Choroid plexus epithelial cell (primary cell): ENCODE measurements at regions not wholly inside any gene's neighbourhood (a gene's known extent, or its start where the extent isn't known, plus 50 kb on each side); places are given as distances from the start of the nearest gene placed in this dataset.

Experiments
- DNase-seq: peaks from one replicate; pipeline ENCODE4 v3.0.0-alpha.2; 2010; ENCODE audit warnings: low read depth
- H3K4me3 ChIP-seq: 2 replicates; pipeline ENCODE4 v1.5.1; 2011; ENCODE audit warnings: low read depth, mild to moderate bottlenecking, control low read depth, low read length, moderate library complexity
- TF ChIP-seq, protein P1 (sequence below): conservative IDR thresholded peaks from 2 replicates; pipeline ENCODE4 v1.5.1; 2011; ENCODE audit warnings: low read depth, mild to moderate bottlenecking, control low read depth, inconsistent platforms, low read length, moderate library complexity

DNA sequence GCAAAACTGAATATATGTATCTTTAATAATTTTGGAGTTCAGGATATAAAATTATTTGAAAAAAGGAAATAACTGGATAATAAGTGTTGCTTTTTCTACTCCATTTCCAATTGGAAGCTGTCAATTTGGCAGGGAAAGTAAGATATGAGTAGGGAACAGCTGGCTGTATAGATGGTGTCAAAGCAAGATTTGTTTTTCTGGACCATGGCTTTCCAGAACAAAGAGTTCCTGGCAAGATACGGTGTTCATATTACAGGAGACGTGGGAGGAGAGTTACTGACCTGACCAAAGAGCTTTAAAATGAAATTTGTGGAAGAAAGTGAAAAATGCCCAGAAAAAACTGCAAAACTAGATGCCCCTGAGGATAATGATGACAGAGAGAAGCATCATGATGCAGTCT, 442.7 kb upstream of the KIRREL3 start:
- H3K4me3 ChIP-seq: no peak overlapping the region
- no peak for DNase-seq
- TF ChIP-seq, protein P1, sequence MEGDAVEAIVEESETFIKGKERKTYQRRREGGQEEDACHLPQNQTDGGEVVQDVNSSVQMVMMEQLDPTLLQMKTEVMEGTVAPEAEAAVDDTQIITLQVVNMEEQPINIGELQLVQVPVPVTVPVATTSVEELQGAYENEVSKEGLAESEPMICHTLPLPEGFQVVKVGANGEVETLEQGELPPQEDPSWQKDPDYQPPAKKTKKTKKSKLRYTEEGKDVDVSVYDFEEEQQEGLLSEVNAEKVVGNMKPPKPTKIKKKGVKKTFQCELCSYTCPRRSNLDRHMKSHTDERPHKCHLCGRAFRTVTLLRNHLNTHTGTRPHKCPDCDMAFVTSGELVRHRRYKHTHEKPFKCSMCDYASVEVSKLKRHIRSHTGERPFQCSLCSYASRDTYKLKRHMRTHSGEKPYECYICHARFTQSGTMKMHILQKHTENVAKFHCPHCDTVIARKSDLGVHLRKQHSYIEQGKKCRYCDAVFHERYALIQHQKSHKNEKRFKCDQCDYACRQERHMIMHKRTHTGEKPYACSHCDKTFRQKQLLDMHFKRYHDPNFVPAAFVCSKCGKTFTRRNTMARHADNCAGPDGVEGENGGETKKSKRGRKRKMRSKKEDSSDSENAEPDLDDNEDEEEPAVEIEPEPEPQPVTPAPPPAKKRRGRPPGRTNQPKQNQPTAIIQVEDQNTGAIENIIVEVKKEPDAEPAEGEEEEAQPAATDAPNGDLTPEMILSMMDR: no peak

DNA sequence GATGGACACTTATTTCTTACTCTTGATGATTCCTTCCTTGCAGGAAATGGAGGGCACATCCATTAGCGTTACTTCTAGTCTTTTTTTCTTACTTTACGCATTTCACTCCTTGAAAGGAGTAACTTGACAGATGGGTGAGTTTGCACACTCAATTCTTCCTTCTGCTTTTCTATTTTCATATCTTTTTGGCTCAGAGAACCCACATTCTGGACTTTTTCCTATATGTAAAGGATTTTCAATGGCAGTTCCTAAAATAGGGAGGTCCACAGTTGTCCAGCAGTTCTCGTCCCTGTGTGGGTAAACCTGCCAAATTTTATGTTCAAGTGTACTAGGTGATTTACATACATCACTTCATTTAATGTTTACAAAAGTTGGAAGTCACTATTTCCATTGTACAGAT, 440.0 kb upstream of the KIRREL3 start:
- TF ChIP-seq, protein P1: no peak
- H3K4me3 ChIP-seq: no peak overlapping the region
- no peak for DNase-seq

DNA sequence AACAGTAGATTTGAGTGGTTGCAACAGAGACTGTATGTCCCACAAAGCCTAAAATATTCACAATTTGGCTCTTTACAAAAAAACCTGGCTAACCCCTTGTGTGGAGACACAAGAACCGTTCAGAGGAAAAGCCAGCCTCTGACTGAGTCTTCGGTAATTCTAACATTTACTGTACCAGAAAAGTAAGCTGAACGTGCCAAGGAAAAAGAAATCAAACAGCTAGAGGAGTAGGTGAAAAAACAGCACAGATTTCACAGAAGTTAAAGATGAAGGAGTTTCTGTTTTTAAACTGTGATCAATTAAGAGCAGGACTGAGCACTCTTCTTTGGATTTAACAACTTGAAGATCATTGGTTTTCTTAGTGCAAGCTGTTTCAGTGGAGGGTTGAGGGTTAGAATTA, 424.7 kb upstream of the KIRREL3 start:
- no peak overlapping the region for H3K4me3 ChIP-seq

DNA sequence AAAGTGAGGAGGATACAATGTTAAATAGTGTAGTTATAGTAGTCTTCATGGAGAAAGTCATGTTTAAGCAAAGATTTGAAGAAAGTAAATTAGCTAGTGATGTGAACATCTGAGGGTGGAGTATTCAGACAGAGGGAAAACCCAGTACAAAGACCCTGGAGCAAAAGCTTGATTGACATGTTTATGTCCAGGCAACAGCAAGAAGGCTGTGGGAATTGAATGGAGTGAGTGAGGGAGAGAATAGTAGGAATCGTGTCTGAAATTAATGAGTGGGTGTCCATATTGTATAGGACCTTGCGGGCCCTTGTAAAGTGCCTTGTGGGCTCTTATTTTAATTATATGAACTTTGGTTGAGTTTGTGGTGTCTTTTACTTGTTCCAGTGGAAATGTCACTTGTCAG, 424.1 kb upstream of the KIRREL3 start:
- DNase-seq: no peak
- TF ChIP-seq, protein P1: no peak
- H3K4me3 ChIP-seq: no peak overlapping the region

More for the DNA sequence above, 424.7 kb upstream of the KIRREL3 start:
- DNase-seq: no peak
- TF ChIP-seq, protein P1: no peak

DNA sequence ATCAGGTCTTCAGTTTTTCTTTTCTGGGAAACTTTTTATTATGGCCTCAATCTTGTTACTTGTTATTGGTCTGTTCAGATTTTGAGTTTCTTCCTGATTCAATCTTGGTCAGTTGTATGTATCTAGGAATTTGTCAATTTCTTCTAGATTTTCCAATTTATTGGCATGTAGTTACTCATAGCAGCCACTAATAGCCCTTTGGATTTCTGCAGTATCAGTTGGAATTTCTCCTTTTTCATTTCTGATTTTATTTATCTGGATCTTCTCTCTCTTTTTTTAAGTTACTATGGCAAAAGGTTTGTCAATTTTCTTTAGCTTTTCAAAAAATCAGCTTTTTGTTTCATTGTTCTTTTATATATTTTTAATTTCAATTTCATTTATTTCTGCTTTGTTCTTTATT, 419.6 kb upstream of the KIRREL3 start:
- H3K4me3 ChIP-seq: no peak overlapping the region
- TF ChIP-seq, protein P1: no peak
- no peak for DNase-seq

DNA sequence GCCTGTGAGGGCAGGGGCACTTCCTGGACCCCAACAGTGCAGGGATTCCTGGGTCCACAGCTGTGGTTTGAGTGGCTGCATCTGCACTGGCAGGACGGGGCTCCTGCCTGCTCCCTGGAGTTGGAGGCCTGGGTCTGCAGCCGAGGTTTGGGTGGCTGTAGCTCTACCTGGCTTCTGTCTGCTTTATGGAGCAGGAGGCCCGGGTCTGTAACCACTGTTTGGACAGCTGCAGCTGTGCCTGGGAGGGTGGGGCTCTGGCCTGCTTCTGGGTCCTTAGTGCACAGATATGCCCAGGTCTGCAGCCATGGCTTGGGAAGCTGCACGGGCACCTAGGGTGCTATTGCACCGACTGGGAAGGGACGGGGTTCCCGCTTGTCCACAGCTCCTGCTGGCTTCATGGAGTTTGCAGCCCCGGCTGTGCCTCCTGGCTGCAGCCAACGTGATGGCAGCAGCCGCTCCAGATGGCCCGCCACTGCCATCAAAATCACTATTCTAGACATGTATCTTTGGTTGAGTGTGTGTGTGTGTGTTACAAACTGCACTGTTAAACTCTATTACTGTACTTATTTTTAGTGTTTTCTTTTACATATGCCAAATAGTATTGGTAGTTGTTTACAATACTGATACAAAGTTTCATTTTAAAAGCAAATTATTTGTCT, 412.3 kb upstream of the KIRREL3 start:
- H3K4me3 ChIP-seq: no peak overlapping the region
- TF ChIP-seq, protein P1: no peak
- no peak for DNase-seq

DNA sequence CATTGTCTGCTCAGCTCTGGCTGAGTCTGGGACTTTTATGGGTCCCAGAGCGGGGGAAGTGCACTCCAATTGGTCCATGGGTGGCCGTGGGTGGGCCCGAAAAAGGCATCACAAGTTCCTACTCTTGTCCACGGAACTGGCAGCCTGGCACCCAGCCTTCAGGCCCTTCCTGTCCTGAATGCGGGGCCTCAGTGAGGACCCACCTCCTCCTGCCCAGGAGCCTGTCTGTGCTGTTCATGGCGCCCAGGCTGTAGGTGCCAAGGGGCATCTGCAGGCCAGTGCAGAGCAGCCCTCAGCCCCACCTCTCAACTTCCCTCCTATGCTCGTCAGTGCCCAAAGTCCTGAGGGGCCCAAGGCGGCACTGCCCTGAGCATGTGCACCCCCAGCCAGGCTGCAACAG, 411.7 kb upstream of the KIRREL3 start:
- TF ChIP-seq, protein P1: no peak
- no peak overlapping the region for H3K4me3 ChIP-seq
- DNase-seq: no peak
